ENCODE measurements at regions not wholly inside any gene's neighbourhood (a gene's known extent, or its start where the extent isn't known, plus 50 kb on each side); places are given as distances from the start of the nearest gene placed in this dataset.

DNA sequence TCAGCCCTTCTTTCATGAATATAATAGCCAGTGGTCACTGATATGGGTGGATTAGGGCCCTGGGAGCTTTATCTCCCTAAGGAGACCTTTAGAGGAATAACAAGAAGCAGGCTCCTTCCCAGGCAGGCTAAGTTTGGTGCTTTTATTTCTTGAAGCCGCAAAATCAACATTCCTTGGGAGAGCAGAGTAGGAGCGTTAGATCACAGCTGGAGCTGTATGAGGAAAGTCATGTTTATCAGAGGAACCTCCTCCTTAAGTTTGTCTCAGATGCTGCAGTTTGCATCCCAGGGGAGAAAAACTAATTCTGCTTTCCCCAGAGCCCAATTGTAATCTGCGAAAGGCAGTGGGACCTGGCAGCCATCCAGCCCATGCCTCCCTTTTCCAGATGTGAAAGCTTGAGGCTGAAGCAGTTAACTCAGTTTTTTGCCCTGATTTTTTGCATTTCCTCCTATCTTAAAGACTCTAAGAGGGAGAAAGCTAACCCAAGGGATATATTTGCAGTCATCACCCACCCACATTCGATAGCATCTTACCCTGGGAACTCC, 186.0 kb upstream of the FRMPD4 start:
- no peak overlapping the region for H3K4me3 Mint-ChIP-seq
- H3K27me3 ChIP-seq (ENCODE audit: control insufficient read depth in 2 of 2, insufficient read depth in 2 of 2, low read length in 2 of 2), result no peaks in the 10 kb centered on the region
- H3K9me3 Mint-ChIP-seq, result peaks cover 0 to 14% (median 2%) of the 10 kb centered on the region in 7 donors

DNA sequence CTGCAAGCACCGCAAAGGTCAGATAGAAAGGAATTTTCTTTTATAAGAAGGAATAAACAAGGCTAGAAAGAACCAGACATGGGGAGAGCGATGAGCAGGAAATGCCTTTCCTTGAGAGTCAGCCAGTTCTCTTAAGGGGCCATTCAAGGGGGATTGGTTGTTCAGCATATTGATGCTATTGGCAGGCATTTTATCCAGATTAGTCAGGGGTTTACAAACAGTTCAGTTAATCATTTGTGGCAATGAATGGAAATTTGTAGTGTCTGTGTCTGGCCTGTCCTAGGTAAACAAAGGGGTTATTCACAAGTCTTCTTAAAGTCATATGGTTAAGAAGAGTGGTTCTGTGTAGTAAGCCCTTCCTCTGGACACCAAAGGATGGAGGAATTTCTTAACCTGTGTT, 184.7 kb upstream of the FRMPD4 start:
- no peak overlapping the region for H3K4me2 ChIP-seq (replicated peaks; ENCODE audit: extremely low read depth, low read length, poor library complexity, severe bottlenecking)
- H3K27ac Mint-ChIP-seq, result no peak overlapping the region
- no peak overlapping the region for H3K9ac ChIP-seq (ENCODE audit: insufficient read depth, low read length, poor library complexity, severe bottlenecking)
- intact Hi-C loops (cut with micrococcal nuclease), result no loop called here
- TF ChIP-seq, protein P1, sequence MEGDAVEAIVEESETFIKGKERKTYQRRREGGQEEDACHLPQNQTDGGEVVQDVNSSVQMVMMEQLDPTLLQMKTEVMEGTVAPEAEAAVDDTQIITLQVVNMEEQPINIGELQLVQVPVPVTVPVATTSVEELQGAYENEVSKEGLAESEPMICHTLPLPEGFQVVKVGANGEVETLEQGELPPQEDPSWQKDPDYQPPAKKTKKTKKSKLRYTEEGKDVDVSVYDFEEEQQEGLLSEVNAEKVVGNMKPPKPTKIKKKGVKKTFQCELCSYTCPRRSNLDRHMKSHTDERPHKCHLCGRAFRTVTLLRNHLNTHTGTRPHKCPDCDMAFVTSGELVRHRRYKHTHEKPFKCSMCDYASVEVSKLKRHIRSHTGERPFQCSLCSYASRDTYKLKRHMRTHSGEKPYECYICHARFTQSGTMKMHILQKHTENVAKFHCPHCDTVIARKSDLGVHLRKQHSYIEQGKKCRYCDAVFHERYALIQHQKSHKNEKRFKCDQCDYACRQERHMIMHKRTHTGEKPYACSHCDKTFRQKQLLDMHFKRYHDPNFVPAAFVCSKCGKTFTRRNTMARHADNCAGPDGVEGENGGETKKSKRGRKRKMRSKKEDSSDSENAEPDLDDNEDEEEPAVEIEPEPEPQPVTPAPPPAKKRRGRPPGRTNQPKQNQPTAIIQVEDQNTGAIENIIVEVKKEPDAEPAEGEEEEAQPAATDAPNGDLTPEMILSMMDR (IDR thresholded peaks at IDR 0.05), result no peak
- no peaks in the 10 kb centered on the region for H3K27me3 ChIP-seq (ENCODE audit: control insufficient read depth in 2 of 2, insufficient read depth in 2 of 2, low read length in 2 of 2)
- WGBS (ENCODE audit: insufficient coverage), result 80% methylated on average over 1 of the region's 2 CpGs
- H3K36me3 ChIP-seq (replicated peaks in 1 of 2; ENCODE audit: control insufficient read depth in 1 of 2, insufficient read depth in 2 of 2, low read length in 2 of 2), result no peaks in the 10 kb centered on the region
- H3K4me3 Mint-ChIP-seq, result no peak overlapping the region
- H3K27ac ChIP-seq (ENCODE audit: low read depth in 1 of 2, low read length in 2 of 2), result no peak overlapping the region
- no peaks in the 10 kb centered on the region for H3K4me1 Mint-ChIP-seq
- H4K20me1 ChIP-seq (ENCODE audit: insufficient read depth, low read length), result no peaks in the 10 kb centered on the region
- peaks cover 0 to 4% (median 0%) of the 10 kb centered on the region in 3 donors for H3K27me3 Mint-ChIP-seq (ENCODE audit: low read depth in 3 of 3)
- H3K9me3 ChIP-seq (replicated peaks in 1 of 2; ENCODE audit: control insufficient read depth in 1 of 2, insufficient read depth in 1 of 2, low read length in 2 of 2), result no peaks in the 10 kb centered on the region
- H3K9me3 Mint-ChIP-seq, result peaks cover 0 to 14% (median 0%) of the 10 kb centered on the region in 7 donors
- no peaks in the 10 kb centered on the region for H3K36me3 Mint-ChIP-seq
- no peaks in the 10 kb centered on the region for H3K79me2 ChIP-seq (ENCODE audit: insufficient read depth, low read length)
- H3K4me3 ChIP-seq (replicated peaks in 1 of 3; ENCODE audit: low read depth in 2 of 3, low read length in 3 of 3), result no peak overlapping the region
- no peak for DNase-seq
- no peaks in the 10 kb centered on the region for H3K4me1 ChIP-seq (ENCODE audit: control insufficient read depth in 1 of 2, insufficient read depth in 2 of 2, low read length in 2 of 2)
- no peak overlapping the region for H2AFZ ChIP-seq (ENCODE audit: insufficient read depth, low read depth, low read length, poor library complexity, severe bottlenecking)

More for the DNA sequence above, 186.0 kb upstream of the FRMPD4 start:
- TF ChIP-seq, protein P1 (IDR thresholded peaks at IDR 0.05), result no peak
- Mint-ChIP-seq H3K27ac (no peak overlapping the region), H3K4me1 (no peaks in the 10 kb centered on the region), H3K36me3 (no peaks in the 10 kb centered on the region), H3K27me3 (ENCODE audit: low read depth in 3 of 3) (peaks cover 0 to 4% (median 0%) of the 10 kb centered on the region in 3 donors)
- Histone ChIP-seq H3K9me3 (replicated peaks in 1 of 2; ENCODE audit: control insufficient read depth in 1 of 2, insufficient read depth in 1 of 2, low read length in 2 of 2) (no peaks in the 10 kb centered on the region), H4K20me1 (ENCODE audit: insufficient read depth, low read length) (no peaks in the 10 kb centered on the region), H3K27ac (ENCODE audit: low read depth in 1 of 2, low read length in 2 of 2) (no peak overlapping the region), H3K4me2 (replicated peaks; ENCODE audit: extremely low read depth, low read length, poor library complexity, severe bottlenecking) (no peak overlapping the region), H3K36me3 (replicated peaks in 1 of 2; ENCODE audit: control insufficient read depth in 1 of 2, insufficient read depth in 2 of 2, low read length in 2 of 2) (no peaks in the 10 kb centered on the region), H3K4me1 (ENCODE audit: control insufficient read depth in 1 of 2, insufficient read depth in 2 of 2, low read length in 2 of 2) (no peaks in the 10 kb centered on the region), H3K9ac (ENCODE audit: insufficient read depth, low read length, poor library complexity, severe bottlenecking) (no peak overlapping the region), H3K4me3 (replicated peaks in 1 of 3; ENCODE audit: low read depth in 2 of 3, low read length in 3 of 3) (no peak overlapping the region), H3K79me2 (ENCODE audit: insufficient read depth, low read length) (no peaks in the 10 kb centered on the region), H2AFZ (ENCODE audit: insufficient read depth, low read depth, low read length, poor library complexity, severe bottlenecking) (no peak overlapping the region)
- WGBS (ENCODE audit: insufficient coverage), result no CpG with 5 or more reads among the region's 4 CpGs
- DNase-seq, result no peak
- intact Hi-C loops (cut with micrococcal nuclease), result no loop called here
